Activated gamma-delta T cell (primary cell): ENCODE measurements at regions not wholly inside any gene's neighbourhood (a gene's known extent, or its start where the extent isn't known, plus 50 kb on each side); places are given as distances from the start of the nearest gene placed in this dataset.
"Not testable (repeated sequence)": the region's sequence is repeated elsewhere in the genome, so short reads cannot be mapped to it uniquely, and the experiment has no call there.

Source experiments
- DNase-seq: peaks from one replicate; lab custom pipeline; 2025; lab: John Stamatoyannopoulos, UW

- no peak for DNase-seq
Observed at GRCh38 chr3:40645883-40646282, 121.1 kb downstream of the ZNF621 start.

DNA sequence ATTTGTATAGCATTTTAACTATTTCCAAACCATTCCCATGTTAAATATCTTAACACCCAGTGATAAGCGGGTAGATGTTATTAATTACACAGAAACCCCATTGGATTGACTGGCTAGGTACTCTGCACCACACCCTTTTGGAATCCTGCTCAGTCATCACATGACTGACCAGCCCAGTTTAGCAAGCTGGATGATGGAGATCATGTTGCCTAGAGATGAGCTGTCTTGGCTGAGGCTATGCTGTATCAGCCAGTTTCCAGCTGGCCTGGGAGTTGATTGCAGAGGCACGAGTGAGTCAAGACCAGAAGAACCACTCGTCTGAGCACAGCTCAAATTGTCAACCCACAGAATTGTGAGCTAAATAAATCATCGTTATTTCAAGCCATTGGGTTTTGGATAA lies 124.6 kb downstream of the ZNF621 start:
- DNase-seq: no peak

DNA sequence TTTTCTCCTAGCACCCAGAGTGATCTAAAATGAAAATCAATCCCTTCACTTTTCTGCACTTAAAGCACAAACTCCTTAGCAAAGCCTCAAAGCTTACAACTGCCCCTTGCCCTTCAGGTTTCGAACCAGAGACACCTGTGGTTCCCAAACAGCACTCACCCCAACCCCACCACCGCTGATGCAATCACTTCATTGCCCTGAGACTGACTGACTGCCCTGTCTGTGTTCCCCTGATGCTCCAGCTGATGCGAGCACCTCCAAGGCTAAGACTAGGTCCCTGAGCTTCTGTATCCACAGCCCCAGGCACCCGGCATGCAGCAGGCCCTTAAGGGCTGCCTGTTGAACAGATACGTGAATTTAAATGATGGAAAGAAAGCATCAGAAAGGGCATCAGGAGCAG lies 127.3 kb downstream of the ZNF621 start:
- DNase-seq: no peak

- no peak for DNase-seq
Observed at GRCh38 chr3:40653001-40653400, 128.2 kb downstream of the ZNF621 start.

GRCh38 chr3:40653878-40654277 lies 129.1 kb downstream of the ZNF621 start:
- DNase-seq: no peak

DNA sequence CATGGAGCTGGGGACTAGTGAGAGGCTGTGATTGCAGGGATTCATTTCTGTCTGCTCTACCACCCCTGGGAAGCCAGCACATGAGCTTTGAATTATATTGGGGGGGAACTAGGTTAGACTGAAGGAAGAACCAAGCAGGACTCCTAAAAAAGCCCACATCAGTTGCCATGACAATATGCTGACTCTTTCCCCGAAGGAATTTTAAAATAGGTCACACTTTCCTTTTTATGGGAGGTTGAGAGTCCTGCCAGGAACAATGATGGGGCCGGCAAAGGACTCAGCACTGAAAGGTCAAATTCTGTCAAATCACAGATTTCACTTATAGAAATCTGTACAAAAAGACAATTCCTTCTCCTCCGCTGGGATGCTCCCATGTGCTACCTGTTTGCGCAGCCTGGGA lies 130.8 kb downstream of the ZNF621 start:
- no peak for DNase-seq

DNA sequence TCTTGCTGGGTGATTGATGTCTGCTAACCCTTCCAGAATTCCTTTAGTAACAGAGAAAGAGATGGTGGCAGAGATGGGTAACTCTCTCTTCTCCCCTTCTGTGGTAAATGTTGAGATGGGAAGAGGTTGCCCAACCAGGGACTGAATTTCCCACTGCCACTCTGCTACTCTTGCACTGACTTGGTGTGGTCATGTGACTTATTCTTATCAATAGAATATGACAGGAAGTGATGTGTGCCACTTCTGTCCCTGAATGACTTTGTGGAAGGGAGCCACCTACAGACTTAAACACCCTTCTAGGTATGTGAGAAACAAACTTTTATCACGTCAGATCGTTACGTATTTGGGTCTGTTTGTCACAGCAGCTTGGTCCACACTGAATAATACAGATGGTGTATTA lies 132.9 kb downstream of the ZNF621 start:
- no peak for DNase-seq

DNA sequence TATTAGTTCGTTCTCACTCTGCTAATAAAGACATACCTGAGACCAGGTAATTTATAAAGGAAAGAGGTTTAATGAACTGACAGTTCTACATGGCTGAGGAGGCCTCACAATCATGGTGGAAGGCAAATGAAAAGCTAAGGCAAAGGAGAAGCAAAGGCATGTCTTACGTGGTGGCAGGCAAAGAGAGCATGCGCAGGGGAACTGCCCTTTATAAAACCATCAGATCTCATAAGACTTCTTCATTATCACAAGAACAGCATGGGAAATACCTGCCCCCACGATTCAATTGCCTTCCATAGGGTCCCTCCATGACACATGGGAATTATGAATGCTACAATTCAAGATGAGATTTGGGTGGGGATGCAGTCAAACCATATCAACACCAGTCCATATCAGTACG lies 133.5 kb downstream of the ZNF621 start:
- no peak for DNase-seq

GRCh38 chr3:40660554-40660953 lies 135.8 kb downstream of the ZNF621 start:
- DNase-seq: no peak

DNA sequence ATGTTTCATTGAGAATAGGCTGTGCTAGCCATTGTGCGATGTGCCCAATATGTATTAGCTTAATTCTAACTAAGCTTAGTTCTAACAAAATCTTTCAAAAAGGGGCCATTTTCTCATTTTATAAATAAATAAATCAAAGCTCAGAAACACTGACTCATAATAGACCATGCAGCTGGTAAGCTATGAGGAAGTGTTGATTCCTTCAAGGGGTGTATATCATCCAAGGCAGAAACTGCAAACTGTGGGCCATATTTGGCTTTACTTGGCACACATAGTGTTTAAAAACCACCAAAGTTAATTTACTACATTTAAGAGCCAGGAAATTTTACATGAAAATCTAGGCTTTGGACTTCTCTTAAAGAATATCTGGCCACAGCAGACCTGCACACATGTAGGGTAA lies 136.5 kb downstream of the ZNF621 start:
- no peak for DNase-seq

DNA sequence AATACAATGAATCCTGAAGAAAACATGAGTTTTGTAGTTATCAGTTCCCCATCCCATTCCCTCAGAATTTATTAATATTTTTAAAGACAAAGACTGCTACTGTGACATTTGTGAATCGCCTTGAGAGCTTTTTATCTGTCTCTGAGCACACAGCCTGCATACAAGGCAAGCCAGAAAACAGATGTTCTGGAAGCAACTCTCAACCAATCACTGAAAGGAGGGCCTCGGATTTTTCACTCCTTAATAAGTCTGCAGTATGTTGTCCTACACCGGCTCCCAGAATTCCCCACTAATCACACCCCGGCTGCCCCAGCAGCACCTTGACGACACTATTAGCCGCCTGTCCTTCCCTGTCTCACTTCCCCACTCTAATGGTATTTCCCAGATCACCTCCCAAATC lies 138.5 kb downstream of the ZNF621 start:
- no peak for DNase-seq

DNA sequence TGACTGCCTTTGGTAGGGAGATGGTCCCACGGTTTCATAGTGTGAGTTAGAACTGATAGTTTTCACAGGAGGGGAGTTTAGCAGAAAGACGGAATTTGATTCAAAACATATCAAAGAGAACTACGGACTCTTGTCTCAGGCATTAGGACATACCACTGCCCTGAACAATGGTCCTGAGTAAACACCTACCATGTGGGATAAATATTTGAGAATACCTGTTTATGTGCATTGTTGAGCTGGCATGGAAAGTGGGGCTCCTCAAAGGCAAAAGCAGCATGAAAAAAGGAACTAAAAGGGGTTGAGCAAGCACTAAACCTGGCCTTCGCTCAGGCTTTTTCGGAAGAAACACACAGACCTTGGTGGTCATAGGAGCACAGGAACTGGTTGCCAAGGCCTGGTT lies 144.4 kb downstream of the ZNF621 start:
- DNase-seq: no peak

- DNase-seq: no peak
Observed at GRCh38 chr3:40672861-40673260, 148.1 kb downstream of the ZNF621 start.

DNA sequence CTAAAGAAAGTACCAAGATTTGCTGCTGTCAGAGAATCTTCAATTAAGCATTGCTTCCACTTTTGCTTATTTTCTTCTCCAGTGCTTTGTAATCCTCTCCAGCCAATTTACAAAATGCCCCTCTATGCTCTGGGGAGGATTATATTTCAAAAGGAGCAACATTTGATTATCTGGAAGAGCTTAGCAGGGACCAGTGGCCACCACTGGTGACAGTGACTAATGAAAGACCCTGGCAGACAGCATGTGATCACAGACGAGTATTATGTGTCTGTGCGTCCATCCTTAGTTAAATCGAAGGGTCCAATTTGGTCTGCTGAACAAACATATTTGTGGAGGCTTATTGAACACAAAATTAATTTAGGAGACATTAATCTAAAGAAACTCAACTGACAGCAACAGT lies 152.6 kb downstream of the ZNF621 start:
- DNase-seq: no peak

DNA sequence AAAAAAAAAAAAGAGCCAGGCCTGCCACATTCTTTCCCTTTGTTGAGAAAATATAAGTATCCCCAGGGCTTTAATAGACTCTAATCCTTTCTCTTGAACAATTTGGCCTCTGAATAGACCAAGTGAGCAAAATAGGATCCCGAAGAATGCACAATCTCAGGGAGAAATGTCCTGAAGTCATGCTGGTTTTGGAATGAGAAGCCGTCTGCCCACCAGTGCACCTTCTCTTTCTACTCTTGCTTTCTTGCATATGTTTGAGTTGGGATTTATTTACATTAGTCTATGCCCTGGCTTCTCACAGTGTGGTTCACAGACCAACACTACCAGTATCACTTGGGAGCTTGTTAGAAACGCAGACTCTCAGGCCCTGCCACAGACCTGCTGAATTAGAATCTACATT lies 153.0 kb downstream of the ZNF621 start:
- DNase-seq: no peak

DNA sequence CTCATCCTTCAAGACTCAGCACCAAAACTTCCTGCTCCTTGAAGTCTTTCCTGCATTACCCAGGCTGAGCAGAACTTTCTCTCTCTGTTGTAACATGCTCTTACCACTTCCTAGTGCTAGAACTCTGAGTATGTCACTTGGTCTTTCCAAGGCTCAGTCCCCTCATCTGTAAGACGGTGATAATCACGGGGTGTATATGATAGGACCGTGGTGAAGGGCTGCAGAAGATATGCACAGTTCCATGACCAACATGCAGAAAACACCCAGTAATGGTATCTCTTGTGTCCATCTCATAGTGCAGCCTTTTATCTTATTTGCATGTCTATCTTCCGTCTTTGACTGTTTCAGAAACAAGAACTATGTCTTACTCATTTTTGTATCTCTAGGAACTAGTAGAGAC lies 154.5 kb downstream of the ZNF621 start:
- no peak for DNase-seq

- DNase-seq: no peak
Observed at GRCh38 chr3:40680685-40681657, 156.2 kb downstream of the ZNF621 start.

GRCh38 chr3:40681658-40682055 lies 156.9 kb downstream of the ZNF621 start:
- DNase-seq: no peak

DNA sequence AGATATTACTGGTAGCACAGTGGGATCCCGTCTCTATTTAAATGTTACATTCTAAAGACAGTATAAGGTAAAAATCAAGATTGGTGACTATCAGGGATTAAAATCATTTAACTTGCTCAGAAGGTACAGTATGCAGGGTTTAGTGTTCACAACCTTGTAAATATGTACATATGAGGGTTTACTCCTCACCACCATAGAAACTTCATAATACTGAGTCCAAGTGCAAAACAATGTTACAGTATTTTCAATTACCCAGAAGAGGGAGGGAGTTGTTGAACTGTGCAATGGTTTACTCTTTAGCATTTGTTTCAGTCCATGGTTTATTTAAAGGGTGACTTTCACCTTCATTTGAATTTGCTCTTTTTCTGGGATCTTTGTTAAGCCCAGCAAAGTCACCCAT lies 165.1 kb downstream of the ZNF621 start:
- no peak for DNase-seq

- DNase-seq: no peak
Observed at GRCh38 chr3:40690749-40691451, 166.1 kb downstream of the ZNF621 start.

GRCh38 chr3:40691452-40691861 lies 166.7 kb downstream of the ZNF621 start:
- DNase-seq: no peak

GRCh38 chr3:40695848-40696247 lies 171.1 kb downstream of the ZNF621 start:
- no peak for DNase-seq

- DNase-seq: not testable (repeated sequence)
Observed at GRCh38 chr3:40698611-40699010, 173.9 kb downstream of the ZNF621 start.
